ENCODE measurements at regions not wholly inside any gene's neighbourhood (a gene's known extent, or its start where the extent isn't known, plus 50 kb on each side); places are given as distances from the start of the nearest gene placed in this dataset.

DNA sequence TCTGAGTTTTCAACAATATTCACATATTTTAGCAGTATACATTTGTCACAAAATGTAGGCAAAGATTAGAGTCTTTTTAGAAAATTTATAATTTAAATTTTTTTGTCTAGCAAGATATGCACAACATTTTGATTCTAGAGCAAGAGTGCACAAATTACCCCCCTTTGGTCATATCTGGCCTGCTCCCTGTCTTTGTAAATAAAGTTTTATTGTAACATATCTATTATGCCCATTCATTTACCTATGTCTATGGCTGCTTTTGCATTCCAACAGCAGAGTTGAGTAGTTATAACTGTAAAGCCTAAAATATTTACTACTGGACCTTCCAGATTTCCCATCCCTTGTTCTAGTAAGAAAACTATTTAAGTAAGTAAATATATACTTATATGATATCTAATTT, 430.7 kb downstream of the EDEM1 start:
- DNase-seq (ENCODE audit: low read depth) = no peak

DNA sequence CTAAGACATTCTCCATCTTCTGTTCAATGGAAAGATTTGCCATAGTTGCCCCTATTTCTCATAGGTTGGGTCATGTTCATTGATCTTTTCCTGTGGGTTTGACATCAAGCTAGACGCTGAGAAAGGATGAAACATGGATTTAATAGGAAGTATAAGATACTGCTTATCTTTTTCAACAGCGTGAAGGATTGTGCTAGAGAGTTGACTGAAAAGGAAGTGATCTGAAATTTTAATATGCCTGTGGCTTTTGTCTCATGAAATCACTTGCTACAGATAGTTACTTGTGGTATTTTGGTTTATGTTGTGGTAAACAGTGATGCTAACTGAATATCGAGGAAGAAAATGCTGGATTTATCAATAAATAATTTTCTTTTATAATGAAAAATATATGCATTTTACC, 442.9 kb downstream of the EDEM1 start:
- DNase-seq (ENCODE audit: low read depth) = no peak

DNA sequence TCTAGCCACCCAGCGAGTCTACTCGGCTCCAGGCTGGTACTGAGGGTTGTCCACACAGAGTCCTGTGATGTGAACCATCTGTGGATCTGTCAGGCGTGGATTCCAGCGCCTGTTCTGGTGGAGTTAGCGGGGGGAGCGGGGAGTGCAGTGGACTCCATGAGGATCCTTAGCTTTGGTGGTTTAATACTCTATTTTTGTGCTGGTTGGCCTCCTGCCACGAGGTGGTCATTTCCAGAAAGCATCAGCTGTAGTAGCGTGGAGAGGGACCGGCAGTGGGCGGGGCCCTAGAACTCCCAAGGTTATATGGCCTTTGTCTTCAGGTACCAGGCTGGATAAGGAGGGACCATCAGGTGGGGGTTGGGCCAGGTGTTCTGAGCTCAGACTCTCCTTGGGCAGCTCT, 446.5 kb downstream of the EDEM1 start:
- no peak for DNase-seq (ENCODE audit: low read depth)

DNA sequence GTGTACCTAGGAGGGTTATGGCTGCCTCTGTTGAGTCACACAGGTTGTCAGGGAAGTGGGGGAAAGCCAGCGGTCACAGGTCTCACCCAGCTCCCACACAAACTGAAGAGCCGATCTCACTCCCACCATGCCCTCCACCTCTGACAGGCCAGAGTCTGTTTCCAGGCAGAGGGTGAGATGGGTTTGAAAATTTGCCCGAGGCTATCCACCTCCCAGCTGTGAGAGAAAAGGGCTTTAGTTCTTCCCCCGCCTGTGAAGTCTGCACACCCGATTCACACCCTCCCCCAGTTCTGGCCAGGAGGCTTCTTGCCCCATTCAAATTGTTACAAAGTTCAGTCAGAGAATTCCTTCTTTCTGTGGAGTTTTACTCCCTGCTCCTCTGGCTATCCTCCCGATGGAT, 446.9 kb downstream of the EDEM1 start:
- no peak for DNase-seq (ENCODE audit: low read depth)

DNA sequence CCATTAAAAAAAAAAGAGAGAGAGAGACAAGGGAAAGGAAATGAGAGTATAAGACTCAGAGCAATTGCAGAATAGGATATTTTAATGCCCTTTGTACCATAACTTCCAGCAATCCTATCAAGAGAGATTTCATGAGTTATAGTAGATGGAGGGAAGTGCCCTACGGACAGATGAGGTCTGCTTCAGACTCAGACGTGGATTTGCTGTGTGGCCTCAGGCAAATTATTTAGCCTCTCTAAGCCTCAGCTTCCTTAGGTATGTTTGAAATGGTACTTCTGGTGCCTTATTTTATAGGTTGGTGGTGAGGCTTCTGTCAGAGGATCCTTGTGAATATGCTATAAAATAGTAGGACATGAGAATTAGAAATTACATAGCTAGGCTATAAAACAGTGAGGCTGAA, 448.2 kb downstream of the EDEM1 start:
- DNase-seq (ENCODE audit: low read depth) = no peak

DNA sequence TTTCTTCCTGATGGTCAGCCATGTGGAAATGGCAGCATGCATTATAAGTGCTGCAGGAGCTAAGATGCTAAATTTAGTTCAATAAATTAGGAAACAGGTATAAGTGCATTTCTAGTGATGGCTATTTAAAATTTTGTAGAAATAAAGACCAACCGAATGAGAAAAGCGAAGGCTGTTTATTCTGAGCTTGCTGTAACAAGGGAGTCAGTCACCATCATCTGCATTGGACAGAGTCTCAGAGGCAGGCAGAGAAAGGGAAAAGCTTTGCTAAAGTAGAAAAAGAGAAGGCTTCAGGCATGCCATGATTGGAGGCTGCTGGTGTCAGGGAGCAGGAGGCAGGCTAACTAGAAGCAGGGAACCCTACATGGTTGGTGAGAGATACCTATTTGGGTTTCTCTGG, 451.0 kb downstream of the EDEM1 start:
- DNase-seq (ENCODE audit: low read depth) = no peak

DNA sequence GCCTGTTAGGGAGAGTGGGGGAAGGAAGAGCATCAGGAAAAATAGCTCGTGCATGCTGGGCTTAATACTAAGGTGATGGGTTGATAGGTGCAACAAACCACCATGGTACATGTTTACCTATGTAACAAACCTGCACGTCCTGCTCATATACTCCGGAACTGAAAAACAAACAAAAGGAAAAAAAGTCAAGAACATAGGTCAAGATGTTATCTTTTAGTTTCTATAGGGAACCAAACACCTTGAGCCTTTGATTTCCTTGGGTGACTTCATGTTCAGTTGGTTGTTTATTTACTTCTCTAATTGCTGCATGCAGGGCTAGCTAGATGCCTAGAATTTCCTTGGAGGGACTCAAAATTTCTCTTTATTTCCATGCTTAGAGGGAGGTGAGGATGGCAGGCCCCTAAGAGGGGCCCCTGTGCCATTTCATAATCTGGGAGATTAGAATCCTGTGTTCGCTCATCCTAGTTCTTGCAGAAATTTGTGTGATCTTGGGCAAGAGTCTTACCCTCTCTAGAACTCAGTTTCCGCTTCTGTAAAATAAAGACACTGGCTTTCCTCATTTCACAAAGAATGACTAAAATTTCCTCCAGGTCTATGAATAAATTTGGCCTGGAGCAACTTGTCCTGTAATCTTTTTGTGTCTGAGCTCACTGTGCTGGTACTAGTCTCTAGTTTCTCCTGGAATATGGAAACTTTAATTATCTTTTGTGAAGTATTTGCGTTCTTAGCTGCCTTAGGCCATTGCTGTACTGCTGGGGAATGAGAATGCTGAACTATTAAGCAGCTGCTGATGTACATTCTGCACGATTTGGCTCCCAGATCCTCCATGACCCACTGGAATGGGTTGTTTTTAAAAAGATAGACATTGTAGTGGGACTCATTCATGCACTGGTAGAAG, 457.5 kb downstream of the EDEM1 start:
- no peak for DNase-seq (ENCODE audit: low read depth)

DNA sequence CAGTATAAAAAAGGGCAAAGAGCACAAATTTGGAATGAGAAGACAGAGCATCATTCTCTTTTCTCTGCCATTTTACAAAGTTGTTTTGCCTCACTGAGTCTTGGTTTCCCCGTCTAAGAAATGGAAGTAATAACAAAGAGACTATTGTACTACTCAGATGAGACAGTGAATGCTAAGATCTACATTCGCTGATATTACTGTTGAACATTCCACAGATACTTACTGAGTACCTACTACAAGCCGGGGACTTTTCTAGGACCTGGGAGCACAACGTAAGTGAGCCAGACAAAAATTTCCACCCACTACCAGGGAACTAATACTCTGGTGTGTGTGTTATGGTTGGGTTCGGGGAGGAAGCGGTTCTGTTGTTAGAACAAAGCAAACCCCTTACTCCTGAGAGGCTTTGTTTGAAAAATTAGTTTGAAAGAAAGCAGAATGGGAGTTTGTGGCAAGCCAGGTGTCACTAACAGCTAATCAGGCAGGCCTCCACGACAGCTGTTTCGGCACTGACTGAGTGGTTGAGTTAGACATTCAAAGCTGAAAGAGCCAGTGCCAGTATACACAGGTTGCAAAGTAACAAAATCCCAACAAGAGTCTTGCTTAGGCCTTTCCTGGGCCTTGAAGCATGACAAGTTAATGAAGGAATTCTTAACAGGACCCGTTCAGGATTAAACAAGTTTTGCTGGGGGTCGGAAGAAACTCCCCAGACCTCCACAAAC, 458.3 kb downstream of the EDEM1 start:
- no peak for DNase-seq (ENCODE audit: low read depth)

DNA sequence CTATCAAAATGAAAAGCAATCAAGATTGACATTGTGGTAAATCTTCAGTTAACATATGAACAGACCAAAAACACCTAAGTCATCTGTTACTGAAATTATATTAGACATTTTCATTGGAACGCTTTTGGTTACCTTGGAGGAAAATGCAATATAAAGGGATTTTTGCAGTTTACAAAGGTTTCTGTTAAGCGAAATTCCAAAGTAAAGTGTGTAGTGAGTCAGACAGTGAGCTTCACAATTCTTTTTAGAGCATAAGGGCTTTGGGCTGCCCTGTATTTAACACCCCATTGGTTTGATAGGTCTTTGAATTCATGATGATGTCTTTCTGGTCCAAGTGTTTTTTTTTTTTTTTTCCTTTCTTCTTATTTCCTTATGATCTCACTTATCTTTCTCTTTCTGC, 462.8 kb downstream of the EDEM1 start:
- no peak for DNase-seq (ENCODE audit: low read depth)

DNA sequence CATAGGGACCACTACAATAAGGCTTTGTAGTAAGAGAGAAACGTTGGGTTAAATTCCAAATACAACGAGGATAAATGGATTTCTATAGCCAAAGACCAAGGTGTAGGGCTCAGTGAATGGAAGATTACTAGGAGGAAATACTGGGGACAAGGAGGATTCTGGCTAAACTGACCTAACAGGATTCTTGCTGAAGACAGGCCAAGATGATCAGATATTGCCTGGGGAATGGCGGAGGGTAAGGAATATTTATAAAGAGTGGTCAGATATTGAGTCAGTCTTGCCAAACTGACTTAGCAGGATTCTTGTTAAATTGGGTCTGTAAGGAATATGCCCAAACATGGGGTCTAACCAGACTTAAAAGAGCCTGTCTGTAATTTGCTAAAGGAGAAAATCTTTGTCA, 463.8 kb downstream of the EDEM1 start:
- no peak for DNase-seq (ENCODE audit: low read depth)

DNA sequence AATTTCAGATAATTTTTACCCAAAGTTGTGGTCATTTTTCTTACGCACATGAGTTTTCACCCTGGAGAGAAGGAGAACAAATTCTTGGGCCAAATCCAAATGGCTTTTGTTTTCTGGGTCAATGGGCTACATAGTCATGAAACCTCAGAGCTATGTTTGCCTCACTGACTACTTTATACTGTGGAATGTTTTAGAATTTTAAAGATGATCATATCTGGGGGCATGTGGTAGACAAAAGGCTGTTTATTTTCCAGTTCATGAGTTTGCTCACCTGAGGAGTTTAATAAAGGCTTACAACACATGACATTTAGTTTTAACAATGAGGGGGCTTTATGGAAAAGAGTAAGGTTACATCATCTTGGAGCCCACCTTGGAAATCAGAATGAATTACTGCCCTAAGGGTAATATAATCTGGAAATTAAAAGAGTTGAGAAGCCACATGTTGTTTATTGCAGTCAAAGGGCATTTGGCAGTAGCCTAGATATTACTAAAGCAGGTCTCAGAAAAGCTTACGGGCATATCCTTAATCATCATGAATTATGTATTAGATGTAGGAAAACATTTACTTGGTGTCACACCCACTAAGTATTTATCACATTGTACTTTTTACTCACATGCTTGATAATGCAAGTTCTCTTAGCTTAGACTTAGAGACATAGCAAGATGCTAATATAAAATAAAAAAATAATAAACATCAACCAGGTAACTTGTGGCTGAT, 466.1 kb downstream of the EDEM1 start:
- no peak for DNase-seq (ENCODE audit: low read depth)

DNA sequence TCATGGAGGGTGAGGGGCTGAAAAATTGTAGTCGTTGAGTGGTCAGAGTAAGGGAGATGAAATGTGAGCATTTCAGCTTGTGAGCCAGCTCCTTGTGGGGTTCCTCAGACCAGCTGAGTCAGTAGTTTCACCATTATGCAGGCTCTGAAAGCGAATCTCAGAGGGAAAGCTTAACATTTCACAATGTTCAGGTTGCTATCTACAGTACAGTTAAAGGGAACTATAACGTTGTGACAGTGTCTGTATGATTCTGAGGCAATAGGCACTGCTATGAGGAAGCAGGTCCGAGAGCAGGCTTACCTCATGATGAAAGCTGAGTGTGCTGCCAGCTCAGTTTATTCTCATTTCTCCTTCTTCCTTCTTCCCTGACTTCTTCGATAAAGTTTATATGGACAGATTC, 469.6 kb downstream of the EDEM1 start:
- no peak for DNase-seq (ENCODE audit: low read depth)

DNA sequence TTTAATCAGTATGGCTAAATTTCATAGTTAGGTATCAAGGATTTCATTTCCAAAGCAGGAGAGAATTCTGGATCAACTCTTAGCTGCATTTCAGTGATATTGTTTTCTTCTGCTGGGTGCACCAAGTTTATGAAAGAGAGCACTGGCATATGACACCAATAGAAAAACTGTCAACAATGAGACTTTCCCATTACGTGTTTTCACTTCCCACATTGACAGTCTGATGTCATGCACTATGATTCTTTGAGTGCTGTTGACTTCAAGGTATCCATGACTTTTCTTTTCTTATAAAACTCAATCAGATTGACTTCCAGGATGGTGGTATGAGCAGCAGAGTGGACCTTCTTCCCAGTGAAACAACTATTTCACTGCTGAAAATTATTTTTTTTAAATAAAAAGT, 476.1 kb downstream of the EDEM1 start:
- DNase-seq (ENCODE audit: low read depth) = no peak

DNA sequence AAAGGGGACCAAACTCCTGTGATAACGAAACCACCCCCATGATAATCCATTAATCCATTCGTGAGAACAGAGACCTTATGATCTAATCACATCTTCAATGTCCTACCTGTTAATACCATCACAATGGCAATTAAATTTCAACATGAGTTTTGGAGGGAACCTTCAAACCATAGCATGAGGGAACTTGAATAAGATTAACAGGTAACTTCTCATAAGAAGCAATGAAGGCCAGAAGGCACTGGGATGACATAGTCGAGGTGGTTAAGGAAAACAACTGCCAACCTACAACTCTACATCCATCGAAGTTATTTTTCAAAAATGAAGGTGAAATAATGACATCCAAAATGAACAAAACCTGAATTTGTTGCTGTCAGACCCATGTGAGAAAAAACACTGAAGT, 478.9 kb downstream of the EDEM1 start:
- no peak for DNase-seq (ENCODE audit: low read depth)

DNA sequence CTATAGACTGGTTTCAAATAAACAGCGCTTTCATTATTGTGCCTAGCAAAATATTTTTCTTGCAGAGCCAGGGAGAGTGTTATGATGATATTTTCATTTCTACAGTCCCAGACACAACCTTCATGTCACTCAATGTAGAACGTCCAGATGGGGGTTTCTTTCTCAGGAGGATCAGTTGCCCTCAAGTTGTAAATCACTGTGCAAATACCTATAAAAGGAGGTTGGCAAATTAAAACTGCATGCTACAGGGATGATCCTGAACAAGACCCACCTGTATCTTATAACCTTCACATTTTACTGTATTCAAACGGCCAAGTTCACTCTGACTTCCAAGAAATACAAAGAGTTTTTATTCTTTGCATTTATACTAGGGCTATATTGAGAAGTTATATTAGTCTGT, 486.0 kb downstream of the EDEM1 start:
- no peak for DNase-seq (ENCODE audit: low read depth)

DNA sequence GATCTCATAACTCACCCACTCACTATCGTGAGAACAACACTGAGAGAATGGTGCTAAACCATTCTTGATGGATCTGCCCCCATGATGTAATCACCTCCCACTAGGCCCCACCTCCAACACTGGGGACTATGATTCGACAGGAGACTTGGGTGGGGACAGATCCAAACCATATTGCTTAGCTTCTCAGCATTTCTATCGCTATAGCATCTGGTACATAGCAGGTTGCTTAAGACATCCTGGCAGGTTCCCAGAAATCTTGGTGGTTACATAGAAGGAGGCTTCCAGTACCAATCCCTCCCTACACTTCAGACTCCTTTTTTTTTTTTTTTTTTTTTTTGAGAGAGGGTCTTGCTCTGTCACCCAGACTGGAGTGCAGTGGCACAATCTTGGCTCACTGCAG, 487.8 kb downstream of the EDEM1 start:
- no peak for DNase-seq (ENCODE audit: low read depth)

DNA sequence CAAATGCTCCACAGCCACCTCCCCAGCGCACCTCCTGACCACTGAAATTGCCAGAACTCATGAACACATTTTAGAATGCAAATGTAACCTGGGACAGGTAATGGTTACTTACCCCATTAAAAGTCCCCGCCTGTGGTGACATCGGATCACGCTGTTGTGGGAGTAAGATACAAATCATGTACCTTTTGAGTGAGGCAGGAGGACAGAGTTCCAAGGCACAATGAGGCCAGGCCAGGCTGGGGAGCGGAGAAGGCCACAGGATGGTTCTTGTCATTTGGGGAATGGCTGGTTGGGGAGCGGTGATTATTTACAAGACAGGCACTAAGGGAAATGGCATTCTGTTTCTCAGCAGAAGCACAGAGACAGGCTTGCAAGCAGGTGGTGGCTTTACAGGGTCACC, 490.0 kb downstream of the EDEM1 start:
- no peak for DNase-seq (ENCODE audit: low read depth)

DNA sequence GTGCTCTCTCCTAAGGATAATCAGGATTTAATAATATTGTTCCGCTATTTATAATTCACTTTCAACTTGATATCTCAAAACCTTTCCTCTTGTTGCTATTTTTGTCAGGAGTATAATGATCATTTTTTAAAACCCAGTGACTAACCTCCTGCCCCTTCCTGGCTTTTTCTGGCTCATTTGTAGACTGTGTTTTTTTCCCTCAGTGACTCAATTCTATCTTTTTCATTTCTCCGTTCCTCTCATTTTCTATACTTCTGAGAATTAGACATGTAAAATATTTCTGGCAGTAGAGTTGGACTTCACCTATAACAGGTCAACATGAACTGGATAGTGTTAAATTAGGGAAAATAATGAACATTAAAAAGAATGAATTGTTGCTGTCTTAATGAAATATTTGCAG, 490.7 kb downstream of the EDEM1 start:
- DNase-seq (ENCODE audit: low read depth) = no peak

DNA sequence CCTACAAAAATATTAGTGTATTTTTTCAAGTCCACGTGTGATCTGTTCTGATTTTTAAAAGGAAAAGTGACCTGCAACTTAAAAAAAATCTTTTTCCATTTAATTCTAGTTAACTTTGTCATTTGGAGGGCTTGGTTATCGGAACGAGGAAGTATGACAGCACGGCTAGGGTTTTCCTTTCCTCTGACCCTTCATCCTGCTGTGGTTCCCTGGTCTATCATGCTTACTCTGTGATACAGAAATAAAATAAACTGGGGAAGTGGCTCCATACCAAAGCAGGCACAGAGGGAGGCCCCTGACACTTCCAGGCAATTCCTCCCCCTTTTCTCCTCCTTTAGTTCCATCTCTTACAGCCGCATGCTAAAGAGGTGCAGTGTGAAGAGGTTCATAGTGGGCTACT, 491.3 kb downstream of the EDEM1 start:
- DNase-seq (ENCODE audit: low read depth) = no peak

DNA sequence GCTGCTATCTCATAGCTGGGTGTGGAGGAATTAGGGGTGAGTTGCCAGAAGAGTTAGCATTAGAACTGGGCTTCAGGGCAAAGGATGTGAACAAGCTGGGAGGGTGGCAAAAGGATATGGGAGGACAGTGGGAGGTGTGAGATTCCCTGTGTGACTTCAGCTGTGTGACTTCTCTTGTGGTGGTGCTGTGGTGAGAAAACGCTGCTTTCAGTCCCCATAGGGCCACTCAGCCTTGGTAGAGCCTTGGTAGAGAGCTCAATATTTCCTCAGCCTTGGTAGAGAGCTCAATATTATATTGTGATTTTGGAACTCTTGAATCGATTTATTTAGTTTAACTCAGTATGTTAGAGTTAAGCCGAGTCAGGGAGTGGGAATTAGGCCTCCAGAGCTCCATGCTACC, 499.7 kb downstream of the EDEM1 start:
- no peak for DNase-seq (ENCODE audit: low read depth)

DNA sequence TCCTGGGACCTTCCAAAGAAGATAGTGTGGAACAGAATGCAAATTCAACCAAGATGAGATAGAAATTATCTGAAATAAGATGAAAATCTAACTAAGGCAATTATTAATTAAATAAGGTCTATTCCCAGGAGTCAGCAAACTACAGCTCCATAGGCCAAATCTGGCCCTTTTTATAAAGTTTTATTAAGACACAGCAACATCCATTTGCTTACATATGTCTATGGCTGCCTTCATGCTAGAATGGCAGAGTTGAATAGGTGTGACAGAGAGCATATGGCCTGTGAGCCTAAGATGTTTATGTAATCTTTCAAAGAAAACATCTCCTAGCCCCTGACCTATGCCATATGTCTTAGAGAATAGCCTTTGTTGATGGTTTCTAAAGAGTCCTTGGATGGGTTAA, 503.0 kb downstream of the EDEM1 start:
- DNase-seq (ENCODE audit: low read depth) = no peak

DNA sequence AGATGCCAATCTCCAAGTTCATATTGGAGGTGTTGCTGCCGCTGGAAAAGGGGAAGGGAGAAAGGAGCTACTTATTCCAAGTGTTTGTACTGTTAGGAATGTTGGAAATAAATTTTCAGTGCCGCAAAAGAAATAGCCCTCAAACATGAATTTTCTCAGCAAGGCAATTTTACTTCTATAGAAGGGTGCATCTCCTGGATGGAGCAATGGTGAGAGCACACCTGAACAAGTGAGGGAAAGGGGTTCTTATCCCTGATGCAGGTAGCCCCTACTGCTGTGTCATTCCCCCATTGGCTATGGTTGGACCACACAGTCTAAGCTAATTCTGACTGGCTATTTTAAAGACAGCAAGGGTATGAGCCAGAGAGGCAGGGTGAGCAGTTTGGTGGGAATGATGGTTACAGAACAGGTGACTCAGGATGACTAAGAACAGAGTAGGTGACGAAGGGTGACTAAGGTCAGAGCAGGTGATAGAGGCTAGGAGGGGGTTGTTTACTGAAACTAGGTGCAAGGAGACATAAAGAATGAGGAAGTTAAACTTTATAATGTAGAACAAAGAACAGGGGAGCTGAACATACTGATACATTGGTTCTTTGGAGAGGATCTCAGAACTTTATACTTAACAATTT, 503.5 kb downstream of the EDEM1 start:
- DNase-seq (ENCODE audit: low read depth) = no peak

DNA sequence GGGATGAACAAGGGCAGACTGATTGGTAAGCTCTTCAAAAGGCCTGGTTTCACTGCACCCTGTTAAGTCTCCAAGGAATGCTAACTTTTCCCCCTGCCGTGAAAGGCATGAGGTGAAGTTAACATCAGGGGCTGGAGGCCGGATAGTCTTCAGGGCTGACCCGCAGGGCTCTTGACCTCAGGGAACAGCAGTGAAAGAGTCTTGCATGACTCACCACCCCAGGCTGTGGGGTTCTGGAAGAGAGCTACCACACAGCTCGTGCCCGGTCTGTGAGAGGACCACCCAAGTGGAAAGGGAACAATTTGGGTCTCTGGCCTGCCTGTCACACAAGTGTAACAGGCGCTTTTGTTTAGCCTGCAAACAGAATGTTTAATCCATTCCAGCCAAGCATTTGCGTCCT, 504.9 kb downstream of the EDEM1 start:
- no peak for DNase-seq (ENCODE audit: low read depth)

Measured in GM04503 (cell line).